ENCODE measurements at regions not wholly inside any gene's neighbourhood (a gene's known extent, or its start where the extent isn't known, plus 50 kb on each side); places are given as distances from the start of the nearest gene placed in this dataset.

DNA sequence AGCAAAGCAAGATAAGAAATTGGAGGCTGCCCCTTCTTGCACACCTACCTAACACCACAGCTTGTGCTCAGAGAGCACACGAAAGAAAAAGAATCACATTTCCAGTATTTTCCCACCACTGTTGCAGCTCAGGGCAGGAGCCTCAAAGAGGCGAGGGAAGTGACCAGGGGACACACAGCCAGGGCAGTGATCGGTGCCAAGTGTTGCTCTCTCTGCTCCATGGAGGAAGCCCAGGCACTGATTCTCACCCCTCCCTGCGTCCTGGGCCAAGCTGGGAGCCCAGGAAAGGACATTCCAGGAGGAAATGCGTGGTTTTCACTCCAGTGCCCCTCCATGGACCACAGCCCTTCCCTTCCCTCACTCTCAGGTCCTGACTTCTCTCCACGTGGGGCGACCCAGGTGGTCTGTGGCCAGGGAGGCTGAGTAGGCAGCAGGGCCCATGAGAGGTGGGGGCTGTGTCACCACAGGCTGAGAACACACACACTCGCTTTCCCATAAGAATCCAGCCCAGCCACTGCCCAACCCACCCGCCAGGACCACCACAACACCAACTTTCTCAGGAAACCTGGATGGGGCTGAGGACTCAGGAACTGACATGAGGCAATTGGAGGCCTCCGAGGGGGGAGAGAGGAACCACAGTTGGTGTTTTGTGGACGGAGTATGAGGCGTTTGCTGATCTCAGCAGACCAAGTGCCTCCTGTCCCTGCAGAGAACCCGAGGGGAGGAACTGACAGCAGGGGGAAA lies 81.7 kb upstream of the MAFB start:
- DNase-seq, result no peak

DNA sequence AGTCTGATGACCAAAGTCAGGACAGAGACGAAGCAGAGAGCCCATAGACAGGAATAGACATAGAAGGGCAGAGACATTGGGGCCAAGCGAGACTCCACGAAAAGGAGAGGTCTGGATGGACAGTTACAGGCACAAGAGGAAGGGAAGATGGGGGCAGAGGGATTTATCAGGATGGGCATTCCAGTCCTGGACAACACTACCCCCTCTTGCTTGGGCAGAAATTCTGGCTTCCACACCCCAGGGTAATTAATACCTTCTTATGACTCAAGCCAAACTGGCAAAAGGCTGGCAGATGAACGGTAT lies 82.2 kb upstream of the MAFB start:
- DNase-seq, result no peak

DNA sequence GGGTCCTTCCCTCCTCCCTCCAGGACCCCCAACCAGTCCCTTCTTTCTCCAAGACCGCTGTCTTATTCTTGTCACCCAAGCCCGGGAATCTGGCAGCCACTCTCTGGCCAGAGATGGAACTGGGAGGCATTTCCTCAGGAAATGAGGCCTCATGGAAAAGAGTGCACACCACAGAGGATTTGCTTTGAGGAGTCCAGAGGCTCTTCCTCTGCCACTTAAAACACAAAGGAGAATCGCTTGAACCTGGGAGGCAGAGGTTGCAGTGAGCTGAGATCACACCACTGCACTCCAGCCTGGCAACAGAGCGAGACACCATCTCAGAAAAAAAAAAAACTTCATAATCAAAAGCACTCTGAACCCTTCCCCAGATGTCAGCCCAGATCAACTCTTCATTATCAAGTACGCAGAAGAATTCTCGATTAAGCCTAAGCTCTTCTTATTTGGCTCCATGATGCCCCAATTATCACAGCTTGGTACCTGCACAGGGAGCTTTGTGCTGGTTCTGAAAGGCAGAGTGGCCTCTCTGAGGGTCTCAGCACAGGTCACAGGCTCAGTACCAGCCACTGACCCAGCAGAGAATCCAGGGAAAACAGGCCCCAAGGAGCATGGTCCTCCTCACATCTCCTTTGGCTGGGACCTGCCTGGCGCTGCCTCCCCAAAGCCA lies 82.9 kb upstream of the MAFB start:
- no peak for DNase-seq

DNA sequence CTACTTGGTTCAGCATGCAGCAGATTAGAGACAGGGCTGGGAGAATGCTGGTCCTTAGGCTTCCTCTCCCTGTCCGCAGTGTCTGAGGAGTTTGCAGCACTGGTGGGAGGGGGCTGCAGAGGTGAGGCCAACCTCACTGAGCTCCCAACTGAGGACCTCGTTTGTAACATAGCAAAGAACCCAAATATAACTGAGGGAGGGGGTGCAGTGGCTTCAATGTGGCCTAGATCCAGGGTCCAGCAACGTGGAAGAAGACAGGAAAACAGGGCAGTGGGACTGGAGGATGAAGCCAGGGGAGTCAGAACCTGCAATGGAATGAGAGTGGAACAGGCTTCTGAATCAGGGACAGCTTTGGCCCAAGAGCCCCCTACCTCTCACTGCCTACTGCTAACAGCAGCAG lies 84.3 kb upstream of the MAFB start:
- no peak for DNase-seq

DNA sequence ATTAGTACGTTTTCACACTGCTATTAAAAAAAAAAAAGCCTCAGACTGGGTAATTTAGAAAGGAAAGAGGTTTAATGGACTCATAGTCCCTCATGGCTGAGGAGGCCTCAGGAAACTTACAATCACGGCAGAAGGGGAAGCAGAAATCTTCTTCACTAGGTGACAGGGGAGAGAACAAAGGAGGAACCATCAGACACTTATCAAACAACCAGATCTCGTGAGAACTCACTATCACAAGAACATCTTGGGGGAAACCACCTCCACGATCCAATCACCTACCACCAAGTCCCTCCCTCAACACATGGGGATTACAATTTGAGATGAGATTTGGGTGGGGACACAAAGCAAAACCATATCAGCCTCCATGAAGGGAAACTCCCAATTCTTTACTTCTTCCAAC lies 85.2 kb upstream of the MAFB start:
- peak in 1 of 5 experiments; percentile 47 for DNase-seq

DNA sequence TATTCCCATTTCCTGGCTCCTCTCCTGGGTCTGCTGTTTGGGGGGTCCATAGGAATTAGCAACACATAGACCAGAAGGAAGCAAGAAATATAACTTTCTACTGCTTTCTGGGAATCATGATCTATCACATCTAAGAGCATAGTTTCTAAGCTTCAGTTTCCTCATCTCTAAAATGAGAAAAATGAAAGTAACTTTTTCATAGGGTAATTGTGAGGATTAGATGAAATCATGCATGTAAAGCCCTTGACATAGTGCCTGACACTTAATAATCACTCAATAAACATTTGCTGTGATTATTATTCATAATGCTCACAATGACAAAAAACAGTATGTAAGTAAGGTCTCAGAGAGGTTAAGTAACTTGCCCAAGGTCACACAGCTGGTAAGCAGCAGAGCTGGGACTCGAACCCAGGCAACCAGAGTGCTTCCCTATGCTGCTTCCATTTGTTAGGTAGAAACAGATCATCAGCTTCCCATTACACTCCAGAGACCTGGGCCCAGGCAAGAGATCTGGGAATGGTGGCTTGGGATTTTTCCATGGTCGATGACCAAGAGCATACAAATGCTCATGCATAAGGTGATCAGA lies 86.6 kb upstream of the MAFB start:
- DNase-seq, result no peak

DNA sequence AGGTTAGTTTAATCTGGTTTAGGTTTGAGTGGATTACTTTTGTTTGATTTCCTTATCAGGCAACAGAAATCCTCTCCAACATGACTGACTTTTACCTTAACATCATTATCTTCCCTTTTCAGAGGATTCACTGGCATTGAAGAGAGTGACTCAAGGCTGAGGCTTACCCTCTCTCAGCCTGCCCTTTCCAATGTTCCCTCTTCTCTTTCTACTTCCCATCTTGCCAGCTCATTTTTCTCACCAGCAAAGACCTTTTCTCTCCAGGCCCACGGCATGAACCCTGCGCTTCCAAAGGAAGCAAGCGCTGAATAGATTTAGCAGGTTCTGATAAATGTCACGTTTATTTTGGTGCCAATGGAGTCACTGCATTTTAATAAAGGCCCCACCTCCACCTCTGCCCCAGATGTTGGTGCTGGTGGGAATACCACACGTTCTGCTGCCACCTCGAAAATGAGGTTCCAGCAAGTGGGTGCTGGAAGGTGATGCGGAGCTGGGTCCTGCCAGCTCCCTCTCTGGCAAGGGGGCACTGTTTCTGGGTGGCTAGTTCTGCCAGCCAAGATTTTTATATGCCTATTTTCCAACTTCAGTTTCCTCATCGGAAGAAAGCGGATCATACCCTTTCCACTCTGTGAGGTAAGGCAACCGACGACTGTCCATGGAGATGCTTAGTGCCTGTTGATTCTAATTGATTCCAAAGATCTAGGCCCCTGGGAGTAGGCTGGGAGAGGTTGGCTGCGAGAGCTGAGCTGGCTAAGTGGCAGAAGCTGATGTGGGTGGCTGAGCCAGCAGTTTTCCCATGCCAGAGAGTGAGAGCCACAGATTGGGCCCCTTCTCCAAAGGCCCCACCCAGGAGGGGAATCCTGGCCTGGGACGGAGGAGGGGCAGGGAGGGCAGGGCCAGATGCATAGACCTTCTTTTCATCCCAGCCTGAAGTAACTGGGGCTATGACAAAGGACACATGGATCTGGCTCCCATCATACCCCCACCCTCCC lies 87.7 kb upstream of the MAFB start:
- no peak for DNase-seq

DNA sequence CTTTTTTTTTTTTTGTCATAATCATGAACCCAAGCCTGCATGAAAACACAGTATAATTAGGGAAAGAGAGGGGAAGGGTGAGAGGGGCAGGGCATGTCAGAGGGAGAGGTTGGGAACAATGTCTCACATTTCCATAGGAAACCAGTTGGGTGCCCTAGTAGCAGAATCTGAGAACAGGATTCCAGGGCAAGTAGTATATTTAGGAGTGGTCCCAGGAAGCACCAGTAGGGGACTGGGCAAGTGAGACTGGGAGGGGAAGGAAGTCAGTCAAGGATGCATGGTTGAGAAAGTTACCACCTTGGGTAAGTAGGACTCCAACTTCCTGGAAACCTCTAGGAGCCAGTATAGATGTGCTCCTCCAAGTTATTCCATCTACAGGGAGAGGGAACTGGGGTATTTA lies 88.6 kb upstream of the MAFB start:
- DNase-seq, result no peak

DNA sequence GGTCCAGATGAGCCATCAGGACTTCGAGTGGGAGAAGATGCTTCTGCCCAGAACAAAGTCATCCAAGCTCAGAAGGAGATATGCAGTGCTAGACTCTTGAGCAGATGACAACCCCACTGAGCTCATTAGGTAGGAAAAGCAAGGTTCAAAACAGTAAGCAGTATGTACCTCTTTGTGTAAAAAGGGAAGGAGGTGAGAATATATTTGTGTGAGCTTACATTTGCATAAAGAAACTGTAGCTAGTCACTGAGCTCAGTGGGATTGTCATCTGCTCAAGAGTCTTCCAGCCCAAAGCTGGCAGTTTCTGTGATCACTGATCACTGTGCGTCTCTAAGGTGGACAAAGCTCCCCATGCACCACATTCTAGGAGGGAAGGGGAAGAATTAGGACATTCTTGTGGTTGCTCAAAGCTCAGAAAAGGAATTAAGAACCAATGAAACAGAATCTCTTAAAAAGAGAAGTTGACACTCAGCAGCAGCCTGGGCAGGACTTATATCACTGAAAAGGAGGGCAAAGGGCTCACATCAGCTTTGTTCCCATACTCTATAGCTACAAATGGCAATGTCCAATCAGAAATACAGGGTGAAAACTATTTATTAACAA lies 90.0 kb upstream of the MAFB start:
- no peak for DNase-seq

DNA sequence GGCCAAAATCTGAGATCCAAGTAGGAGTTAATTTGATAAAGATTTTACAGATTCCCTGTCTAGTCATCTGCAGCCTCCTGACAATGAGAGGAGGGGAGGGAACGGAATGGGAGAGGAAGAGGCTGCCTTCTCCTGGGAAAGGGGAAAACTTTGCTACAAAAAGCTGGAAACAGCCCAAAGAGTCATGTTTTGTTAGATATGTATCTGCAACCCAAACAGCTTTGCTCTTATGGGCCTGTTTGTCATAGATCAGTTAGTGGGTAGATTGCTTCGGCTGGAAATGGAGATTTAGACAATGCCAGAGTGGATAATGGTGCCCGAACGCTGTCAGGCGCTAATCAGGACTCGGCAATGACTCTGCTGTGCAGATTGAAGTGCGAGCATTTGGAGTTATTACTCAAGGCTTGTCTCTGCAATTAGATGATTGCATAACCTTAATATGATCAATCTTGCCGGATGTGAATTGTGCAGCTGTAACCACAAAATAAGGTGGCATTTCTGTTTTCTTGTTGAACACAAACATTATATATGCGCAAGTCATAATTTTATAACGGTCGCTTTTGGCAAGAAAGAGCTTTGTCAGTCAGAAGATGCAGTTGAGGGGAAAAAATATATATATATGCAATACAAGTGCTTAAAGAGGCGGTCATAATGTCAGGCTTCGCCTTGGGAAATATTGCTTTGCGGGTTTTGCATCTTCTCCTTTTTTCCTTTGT lies 92.4 kb upstream of the MAFB start:
- peak in 1 of 5 experiments; percentile 29 for DNase-seq

DNA sequence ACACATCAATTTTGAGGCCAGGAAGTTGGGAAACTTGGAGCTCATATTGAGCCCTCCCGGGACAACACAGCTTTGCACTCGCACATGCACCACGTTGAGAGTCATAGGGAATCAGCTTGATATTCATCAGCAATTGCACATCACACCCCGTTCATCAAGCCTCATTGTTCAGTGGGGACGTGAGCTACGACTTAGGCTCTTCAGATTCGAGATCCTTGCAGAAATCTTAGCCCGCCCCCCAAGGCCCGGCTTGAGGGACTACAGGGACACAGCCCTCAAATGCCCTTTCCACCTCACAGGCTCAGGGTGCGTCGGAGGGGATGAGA lies 93.0 kb upstream of the MAFB start:
- DNase-seq, result no peak

DNA sequence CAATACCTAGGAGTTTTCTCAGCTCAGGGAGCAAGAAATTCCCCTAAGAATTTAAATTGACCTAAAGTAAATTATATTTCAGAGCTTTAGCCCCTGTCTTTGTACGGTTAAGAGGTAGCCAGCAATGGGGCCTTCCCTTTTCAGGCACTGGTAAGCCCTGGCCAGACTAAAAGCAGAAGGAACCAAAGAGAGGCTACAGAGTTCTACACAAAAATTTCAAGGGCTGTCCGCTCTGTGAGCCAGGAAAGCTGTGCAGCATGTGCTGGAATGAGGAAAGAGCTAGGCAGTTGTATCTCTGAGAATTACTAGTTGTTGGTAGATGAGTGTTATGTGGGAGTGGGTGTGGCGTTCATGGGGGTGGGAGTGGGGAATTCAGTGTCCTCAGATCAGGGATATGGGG lies 96.3 kb upstream of the MAFB start:
- no peak for DNase-seq

DNA sequence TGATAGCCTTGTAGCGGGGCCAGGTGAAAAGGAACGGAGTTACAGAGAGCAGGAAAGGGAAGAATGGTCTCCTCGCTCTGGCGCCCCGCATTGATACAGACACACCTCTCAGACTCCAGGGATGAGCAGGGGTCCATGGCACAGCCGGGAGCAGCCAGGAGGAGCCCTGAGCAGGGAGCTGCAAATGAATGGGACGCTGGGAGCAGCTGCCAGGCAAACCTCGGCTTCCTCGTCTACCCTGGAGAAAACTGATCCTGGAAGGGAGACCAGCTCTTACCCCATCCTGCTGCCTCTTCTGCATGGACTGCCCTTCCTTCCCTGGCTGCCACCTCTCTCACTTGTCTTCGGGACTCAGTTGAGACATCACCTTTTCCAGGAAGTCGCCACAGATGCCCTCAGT lies 97.3 kb upstream of the MAFB start:
- no peak for DNase-seq

DNA sequence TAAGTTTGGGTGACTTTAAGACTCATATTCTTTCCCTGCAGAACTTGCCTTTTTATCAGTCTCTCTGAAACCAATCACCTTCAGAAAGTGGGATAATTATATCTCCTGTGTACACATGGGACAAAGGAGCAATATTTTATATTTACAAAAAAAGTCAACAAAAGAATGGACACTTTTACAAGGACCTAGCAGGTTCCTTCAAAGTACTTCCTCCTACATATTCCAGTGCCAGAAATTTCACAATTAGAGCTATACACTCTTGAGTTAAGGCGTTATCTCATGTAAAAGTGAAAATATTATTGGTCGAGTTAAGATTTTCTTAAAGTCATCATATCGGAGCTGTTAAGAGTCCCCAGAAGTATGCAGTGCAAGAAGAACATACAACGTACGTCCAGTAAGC lies 98.9 kb upstream of the MAFB start:
- no peak for DNase-seq

DNA sequence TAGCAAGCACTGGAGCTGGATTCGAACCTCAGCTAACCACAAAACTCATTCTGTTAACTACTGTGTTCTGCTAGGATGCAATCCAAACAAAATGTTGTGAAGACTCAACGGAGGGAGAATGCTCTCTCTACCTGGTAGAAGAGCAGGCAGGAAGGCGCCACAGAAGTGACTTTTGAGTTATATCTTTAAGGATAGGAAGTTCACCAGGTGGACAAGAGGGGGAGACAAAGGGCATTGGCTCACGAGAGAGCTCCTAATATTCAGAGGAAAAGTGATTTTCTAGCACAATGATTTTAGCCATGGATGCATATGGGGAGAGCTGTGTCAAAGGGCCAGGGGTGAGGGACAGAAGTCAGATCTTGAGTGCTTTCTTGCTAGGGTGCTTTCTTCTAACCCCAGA lies 108.4 kb upstream of the MAFB start:
- DNase-seq, result peak in 1 of 5 experiments; percentile 19

DNA sequence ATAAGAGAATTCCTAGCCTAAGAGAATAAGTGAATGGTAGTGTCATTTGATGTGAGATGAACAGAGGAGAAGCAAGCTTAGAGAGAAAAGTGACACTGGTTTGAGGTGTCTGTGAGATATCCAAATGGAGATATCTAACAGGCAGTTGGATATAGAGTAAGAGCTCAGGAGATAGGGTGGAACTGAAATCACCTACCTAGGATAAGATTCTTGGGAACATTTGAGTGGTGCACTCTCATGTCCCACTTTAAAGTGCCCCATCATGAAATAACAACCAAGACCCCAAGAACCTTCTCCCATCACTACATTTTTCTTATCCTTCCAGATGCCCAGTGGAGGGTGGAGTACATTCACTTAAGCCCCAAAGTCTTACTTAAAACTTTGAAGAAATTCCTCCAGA lies 109.0 kb upstream of the MAFB start:
- DNase-seq, result no peak

DNA sequence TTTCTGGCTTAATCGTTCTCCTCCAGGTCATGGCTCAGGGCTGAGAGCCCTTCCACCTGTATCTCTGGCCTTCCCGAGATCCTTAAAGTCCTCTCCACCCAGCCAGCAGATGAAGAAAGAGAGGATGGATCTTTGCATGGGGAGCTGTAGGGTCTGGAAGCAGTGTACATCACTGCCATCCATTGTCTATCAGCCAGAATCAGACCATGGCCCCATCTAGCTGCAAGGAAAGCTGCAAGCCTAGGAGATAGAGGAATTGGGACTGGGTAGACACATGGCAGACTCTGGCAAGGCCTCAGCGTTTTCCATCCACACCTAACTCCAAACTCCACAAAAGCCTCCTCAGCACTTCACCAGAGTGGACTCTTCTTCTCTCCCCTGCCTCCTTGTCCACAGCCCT lies 113.8 kb upstream of the MAFB start:
- DNase-seq, result no peak

DNA sequence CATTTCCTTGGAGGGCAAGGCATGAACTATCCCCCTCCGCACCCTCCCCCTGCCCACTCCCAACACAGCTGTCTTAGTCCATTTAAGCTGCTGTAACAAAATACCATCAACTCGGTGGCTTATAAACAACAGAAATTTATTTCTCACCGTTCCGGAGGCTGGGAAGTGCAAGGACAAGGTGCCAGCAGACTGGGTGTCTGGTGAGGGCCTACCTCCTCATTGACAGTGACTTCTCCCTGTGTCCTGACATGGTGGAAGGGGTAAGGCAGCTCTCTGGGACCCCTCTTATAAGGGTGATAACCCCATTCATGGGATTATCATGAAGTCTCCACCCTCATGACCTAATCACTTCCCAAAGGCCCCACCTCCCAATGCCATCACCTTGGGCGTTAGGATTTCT lies 114.3 kb upstream of the MAFB start:
- DNase-seq, result no peak

DNA sequence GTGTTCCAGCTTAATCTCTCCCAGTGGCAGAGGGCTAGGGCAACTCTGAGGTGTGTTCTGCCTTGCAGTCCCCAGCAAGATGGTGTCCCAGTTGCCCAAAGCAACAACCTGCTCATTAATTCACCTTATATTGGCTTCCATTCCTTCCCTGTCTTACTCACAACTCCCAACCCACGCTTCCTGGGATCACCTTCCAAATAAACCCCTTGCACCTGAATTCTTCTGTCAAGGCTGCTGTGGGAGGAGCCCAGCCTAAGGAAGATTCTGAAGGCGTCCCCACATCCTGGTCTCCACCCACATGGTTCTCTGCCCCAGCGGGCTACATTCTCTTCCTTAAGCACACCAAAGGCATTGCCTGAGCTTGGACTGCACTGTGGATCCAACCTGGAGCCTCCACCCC lies 116.6 kb upstream of the MAFB start:
- DNase-seq, result no peak

DNA sequence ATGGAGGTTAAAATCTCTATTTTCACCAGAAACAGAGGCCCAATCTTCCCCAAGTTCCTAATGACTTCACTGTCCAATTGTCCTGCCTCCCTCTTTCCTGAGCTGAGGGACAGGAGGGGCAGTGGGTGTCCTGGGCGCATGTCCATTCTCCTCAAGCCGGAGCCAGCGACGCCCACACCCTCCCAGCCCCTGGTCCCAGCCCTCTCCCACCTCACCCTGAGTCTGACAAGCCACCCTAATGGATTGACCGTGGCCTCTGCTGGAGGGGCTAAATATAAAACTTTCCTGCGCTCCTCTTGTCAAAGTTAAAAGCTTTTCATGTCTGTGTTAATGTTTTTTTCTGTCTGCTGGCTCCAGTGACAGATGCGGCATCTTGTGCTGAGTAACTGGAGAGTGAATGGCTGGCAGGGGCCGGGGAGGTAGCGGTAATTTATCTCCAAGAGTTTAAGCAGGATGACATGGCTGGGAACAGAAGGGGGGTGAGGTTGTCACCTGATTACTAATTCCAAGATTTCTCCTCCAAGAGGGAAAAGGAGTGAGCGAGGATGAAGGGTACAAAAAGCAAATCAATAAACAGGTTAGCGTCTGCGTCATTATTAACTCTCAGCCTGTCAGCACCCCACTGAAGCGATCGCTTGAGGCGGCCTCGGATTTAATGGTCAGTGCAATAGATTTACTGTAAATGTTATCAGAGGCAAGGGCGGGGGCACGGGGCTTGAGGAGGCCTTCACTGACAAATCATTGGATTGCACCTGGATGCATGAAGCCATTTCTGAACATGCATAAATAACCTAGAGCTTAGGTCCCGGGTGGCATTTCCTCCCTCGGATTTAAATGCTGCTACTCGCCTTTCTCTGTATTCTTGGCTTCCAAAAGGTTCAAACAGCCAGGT lies 118.1 kb upstream of the MAFB start:
- no peak for DNase-seq

DNA sequence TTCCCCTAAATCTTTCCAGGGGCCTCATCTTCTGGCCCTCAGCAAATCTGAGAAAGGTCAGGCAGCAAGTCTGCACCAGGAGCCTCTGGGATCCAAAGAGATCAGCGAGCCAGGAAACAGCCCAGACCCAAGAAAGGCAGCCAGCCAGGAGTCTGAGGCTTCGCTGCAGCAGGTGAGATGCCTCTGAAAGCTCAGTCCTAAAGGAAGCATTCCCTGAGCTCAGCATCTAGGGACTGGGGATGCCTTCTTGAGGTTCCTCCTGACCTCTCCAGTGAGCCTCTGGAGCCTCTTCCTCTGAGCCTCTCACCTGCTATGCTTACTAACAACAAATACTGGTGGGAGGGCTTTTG lies 118.8 kb upstream of the MAFB start:
- no peak for DNase-seq

Data from T-helper 2 cell (primary cell).